Transverse colon (tissue), 4 donors: ENCODE measurements at regions not wholly inside any gene's neighbourhood (a gene's known extent, or its start where the extent isn't known, plus 50 kb on each side); places are given as distances from the start of the nearest gene placed in this dataset.
"Not testable (repeated sequence)": the region's sequence is repeated elsewhere in the genome, so short reads cannot be mapped to it uniquely, and the experiment has no call there.

Experiments
- DNase-seq: peaks from one replicate; pipeline ENCODE4 v3.0.0-alpha.2; 2019
- H3K27ac ChIP-seq, 4 donors: fragments of 200-600 bp; sonication (generic); 2 replicates each; pipeline ENCODE4 v1.5.1; 2016 to 2018; ENCODE audit warnings: inconsistent platforms in 4 of 4
- H3K27me3 ChIP-seq: fragments of 200-600 bp; sonication (generic); 2 replicates; pipeline ENCODE4 v1.5.1; 2017; ENCODE audit warnings: inconsistent platforms
- H3K36me3 ChIP-seq, 4 donors: fragments of 200-600 bp; sonication (generic); 2 replicates each; pipeline ENCODE4 v1.5.1; 2017 to 2019; ENCODE audit warnings: inconsistent platforms in 4 of 4
- H3K4me1 ChIP-seq, 4 donors: fragments of 200-600 bp; sonication (generic); 2 replicates each; pipeline ENCODE4 v1.5.1; 2017 to 2020; ENCODE audit warnings: inconsistent platforms in 4 of 4
- H3K4me3 ChIP-seq, 4 donors: fragments of 200-600 bp; sonication (generic); 1 replicate in 1 of 4; 2 replicates in 3 of 4; pipeline versions ENCODE4 v1.5.1 to v1.6.1; 2017 to 2019; ENCODE audit warnings: inconsistent platforms in 4 of 4
- H3K9me3 ChIP-seq, 2 donors: fragments of 200-600 bp; sonication (generic); 2 replicates each; pipeline ENCODE4 v1.5.1; 2017 to 2019; ENCODE audit warnings: inconsistent platforms in 2 of 2
- EP300 ChIP-seq: sonication (generic); formaldehyde crosslinking; IDR thresholded peaks from one replicate; pipeline ENCODE4 v1.6.1; 2017; ENCODE audit warnings: antibody characterized with exemption, low read depth
- POLR2A ChIP-seq: fragments of 450-650 bp; IDR thresholded peaks from one replicate; pipeline ENCODE4 v1.6.1; 2016; ENCODE audit warnings: antibody characterized with exemption, mild to moderate bottlenecking, moderate library complexity
- POLR2AphosphoS5 ChIP-seq, 3 donors: sonication (generic); formaldehyde crosslinking; IDR thresholded peaks; one replicate each; pipeline ENCODE4 v1.6.1; 2016; ENCODE audit warnings: antibody characterized with exemption in 3 of 3
- WGBS, 2 donors: methylation state at CpG; one replicate each; pipeline ENCODE4 v1.1.5; 2018; ENCODE audit warnings: low coverage in 1 of 2; 5-methylcytosine and 5-hydroxymethylcytosine counted together
- in situ Hi-C, 4 donors: fragments of 200-750 bp; cut with MboI; loops; one replicate each; pipeline versions ENCODE4 v1.15.0 to v1.15.1; 2017; ENCODE audit warnings: low sequenced_read_pairs in 3 of 4, low pct_ligation_motif_present in 1 of 4, low pct_unique_long_range_greater_than_20kb in 1 of 4
- intact Hi-C: fragments of 100-400 bp; cut with DNase I; formaldehyde crosslinking; loops from one replicate; pipeline ENCODE4 v1.15.1; 2023; ENCODE audit warnings: low total_unique reads
- TF ChIP-seq, protein P1 (sequence below), 5 experiments: fragments of 200-600 bp in 3 of 5; fragments of 450-650 bp in 2 of 5; sonication (generic) in 3 of 5; IDR thresholded peaks; 1 replicate in 2 of 5; 2 replicates in 3 of 5; pipeline ENCODE4 v1.5.1; 2016 to 2017; ENCODE audit warnings: antibody characterized with exemption in 5 of 5, inconsistent platforms in 3 of 5, mild to moderate bottlenecking in 2 of 5, moderate library complexity in 1 of 5

DNA sequence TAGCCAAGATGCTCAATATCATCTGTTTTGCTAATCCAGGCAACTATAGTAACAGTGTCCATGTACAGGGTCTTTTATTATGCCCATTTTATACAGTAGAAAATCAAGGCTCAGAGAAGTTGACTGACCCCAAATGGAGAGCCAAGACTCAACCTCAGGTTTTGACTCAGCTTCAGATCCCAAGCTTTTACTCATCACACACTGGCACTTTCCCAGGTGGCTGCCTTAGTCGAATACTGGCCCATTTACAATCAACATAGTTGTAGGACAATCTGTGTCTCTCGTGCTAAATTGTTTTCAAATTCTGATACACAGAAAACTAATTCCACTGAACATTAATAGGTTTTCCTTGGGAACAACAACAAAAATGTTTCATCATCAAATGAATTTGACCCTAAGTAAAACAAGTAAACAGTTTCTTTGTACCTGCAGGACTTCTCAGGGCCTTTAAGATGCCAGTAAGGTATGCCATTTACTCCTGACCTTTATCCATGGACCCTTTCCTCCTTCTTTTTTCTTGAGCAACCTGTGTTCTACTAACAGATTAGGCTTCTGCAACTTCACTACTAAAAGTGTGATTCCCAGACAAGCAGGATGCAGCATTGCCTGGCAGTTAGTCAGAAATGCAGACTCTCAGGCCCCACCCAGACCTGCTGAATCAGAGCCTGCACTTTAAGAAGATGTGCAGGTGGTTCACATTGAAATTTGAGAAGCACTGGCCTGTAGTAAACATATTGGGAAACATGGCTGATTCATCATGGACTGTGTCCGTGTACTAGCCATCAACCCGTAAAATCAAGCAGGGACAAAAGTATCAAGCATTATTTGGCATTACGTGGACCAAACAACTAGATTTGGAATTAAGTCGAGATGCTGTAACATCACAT lies 128.8 kb downstream of the RRAGC start:
- DNase-seq, result no peak
- no peak for TF ChIP-seq POLR2AphosphoS5 (IDR thresholded peaks at IDR 0.05)
- no peak for TF ChIP-seq POLR2A
- TF ChIP-seq EP300, result no peak
- TF ChIP-seq, protein P1, sequence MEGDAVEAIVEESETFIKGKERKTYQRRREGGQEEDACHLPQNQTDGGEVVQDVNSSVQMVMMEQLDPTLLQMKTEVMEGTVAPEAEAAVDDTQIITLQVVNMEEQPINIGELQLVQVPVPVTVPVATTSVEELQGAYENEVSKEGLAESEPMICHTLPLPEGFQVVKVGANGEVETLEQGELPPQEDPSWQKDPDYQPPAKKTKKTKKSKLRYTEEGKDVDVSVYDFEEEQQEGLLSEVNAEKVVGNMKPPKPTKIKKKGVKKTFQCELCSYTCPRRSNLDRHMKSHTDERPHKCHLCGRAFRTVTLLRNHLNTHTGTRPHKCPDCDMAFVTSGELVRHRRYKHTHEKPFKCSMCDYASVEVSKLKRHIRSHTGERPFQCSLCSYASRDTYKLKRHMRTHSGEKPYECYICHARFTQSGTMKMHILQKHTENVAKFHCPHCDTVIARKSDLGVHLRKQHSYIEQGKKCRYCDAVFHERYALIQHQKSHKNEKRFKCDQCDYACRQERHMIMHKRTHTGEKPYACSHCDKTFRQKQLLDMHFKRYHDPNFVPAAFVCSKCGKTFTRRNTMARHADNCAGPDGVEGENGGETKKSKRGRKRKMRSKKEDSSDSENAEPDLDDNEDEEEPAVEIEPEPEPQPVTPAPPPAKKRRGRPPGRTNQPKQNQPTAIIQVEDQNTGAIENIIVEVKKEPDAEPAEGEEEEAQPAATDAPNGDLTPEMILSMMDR (IDR thresholded peaks at IDR 0.05), result no peak
- no peak overlapping the region for H3K4me3 ChIP-seq
- H3K36me3 ChIP-seq, result no peaks in the 10 kb centered on the region
- no peaks in the 10 kb centered on the region for H3K9me3 ChIP-seq
- intact Hi-C loops, result no loop called here
- peaks cover 35% of the 10 kb centered on the region for H3K27me3 ChIP-seq
- H3K27ac ChIP-seq, result no peak overlapping the region
- 63 to 70% methylated on average over 3 to 6 of the region's 6 CpGs for WGBS, 2 donors
- peaks cover 0 to 14% (median 9%) of the 10 kb centered on the region in 4 donors for H3K4me1 ChIP-seq
- in situ Hi-C loops, result no loop called here

DNA sequence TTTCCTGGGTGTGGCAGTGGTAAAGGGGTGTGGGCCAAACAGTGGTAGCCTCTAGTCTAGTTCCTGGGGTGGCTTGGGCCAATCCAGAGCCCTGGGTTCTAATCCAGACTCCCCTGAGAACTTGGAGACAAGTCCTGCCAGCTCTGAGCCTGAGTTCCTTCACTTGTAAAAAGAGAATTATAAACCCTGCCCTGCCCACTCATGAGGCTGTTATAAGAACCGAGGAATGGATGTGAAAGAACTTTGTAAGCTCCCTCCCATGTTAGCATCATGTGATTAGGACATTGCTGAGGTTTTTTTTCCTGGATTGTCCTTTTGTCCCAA lies 131.0 kb downstream of the RRAGC start:
- 0% methylated on average over 1 of the region's 1 CpG; no CpG with 5 or more reads in 1 of the 2 donors for WGBS, 2 donors
- no peak for DNase-seq
- H3K4me1 ChIP-seq, result peaks cover 0 to 14% (median 9%) of the 10 kb centered on the region in 4 donors
- in situ Hi-C loops, result no loop called here
- no peaks in the 10 kb centered on the region for H3K36me3 ChIP-seq
- H3K27me3 ChIP-seq, result peaks cover 26% of the 10 kb centered on the region
- intact Hi-C loops, result no loop called here
- no peak overlapping the region for H3K4me3 ChIP-seq
- H3K27ac ChIP-seq, result no peak overlapping the region
- TF ChIP-seq EP300 (no peak), POLR2A (no peak), POLR2AphosphoS5 (IDR thresholded peaks at IDR 0.05) (no peak)
- TF ChIP-seq, protein P1 (IDR thresholded peaks at IDR 0.05), result no peak
- no peaks in the 10 kb centered on the region for H3K9me3 ChIP-seq

DNA sequence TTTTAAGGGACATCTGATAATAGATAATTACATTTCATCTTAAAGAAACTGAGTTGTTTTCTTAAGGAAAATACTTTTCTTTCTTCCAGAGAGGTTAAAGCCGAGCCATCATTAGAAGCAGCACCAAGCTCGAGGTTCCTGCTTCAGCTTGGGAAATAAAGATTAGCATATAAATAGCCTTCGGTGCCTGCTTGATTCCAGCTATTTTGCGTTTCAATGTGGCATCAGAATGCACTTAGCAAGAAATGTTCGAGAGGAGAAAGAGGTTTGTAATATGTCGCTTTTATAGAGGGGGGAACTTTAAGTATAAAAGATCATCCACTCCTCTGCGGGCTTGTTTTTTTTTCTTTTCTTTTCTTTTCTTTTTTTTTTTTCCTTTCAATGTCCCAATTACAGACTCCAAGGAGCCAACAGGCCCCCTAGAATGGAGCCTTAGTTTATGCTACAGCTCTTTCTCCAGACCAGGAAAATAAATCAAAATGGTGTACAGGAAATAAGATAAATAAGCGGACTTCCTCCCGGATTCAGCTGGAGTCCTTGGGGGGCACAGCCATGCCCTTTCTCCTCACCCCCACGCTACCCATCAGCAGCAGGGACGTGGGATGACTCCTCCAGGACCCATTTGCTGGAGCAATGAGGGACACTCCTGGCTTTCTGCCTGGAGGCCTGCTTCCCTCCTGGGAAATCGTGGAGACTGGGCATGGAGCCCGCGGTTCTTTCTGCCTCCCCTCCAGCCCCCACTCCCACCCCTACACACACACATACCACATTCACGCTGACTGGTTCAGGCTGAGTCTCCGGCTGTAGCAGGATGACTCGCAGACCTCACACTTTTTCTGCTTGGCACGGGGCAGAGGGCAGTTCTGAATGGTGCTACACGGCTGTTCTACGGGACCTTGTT lies 131.6 kb downstream of the RRAGC start:
- no peak overlapping the region for H3K27ac ChIP-seq
- no peaks in the 10 kb centered on the region for H3K9me3 ChIP-seq
- peaks cover 29% of the 10 kb centered on the region for H3K27me3 ChIP-seq
- intact Hi-C loops, result no loop called here
- H3K4me3 ChIP-seq, result no peak overlapping the region
- TF ChIP-seq EP300 (no peak), POLR2A (no peak), POLR2AphosphoS5 (IDR thresholded peaks at IDR 0.05) (no peak)
- TF ChIP-seq, protein P1 (IDR thresholded peaks at IDR 0.05), result no peak
- peak; percentile 14 for DNase-seq
- 19 to 21% methylated on average over 7 to 20 of the region's 20 CpGs for WGBS, 2 donors
- in situ Hi-C loops, result no loop called here
- peaks cover 0 to 14% (median 9%) of the 10 kb centered on the region in 4 donors for H3K4me1 ChIP-seq
- H3K36me3 ChIP-seq, result no peaks in the 10 kb centered on the region

DNA sequence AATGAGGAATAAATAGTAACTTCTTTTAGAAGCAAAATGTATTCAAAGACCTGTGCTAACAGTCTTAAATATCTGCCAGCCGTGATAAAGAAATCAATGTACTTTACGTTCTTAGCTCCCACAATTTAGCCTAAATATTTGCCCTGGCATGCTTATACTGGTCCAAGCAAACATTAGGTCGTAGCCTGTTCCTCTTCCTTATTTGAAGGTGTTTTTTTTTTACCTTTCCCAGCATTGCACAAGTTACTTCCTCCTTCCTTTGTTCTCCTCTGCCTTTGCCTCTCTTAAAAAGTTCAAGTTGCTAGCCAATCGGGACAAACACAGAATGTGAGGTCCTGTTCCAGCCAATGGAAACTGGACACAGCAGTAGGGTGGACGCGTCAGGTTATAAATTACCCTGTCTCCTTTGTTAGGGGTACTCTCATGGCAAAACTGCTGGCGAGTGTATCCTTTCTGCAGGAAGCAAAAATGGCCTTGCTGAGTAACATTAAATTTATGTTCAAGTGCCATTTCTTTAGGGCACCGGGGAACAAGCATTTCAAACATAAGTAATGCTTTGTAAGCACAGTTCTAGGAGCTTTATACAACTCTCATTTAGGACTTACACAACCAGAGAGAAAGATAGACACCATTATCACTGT lies 134.1 kb downstream of the RRAGC start:
- Histone ChIP-seq H3K27me3 (peaks cover 40% of the 10 kb centered on the region), H3K4me1 (peaks cover 0 to 14% (median 9%) of the 10 kb centered on the region in 4 donors)
- in situ Hi-C loops, H3K9me3 ChIP-seq, DNase-seq, intact Hi-C loops, H3K36me3 ChIP-seq, H3K27ac ChIP-seq, H3K4me3 ChIP-seq: not testable (repeated sequence)
- 73% methylated on average over 8 of the region's 8 CpGs for WGBS, 2 donors
